ENCODE measurements at regions not wholly inside any gene's neighbourhood (a gene's known extent, or its start where the extent isn't known, plus 50 kb on each side); places are given as distances from the start of the nearest gene placed in this dataset.

GRCh38 chr5:36377192-36377591 is 75.5 kb upstream of the RANBP3L start:
- H3K4me1 ChIP-seq = peaks cover 21% of the 10 kb centered on the region
- H3K36me3 ChIP-seq = no peaks in the 10 kb centered on the region
- DNase-seq (ENCODE audit: low spot score in 2 of 2) = no peak
- no peaks in the 10 kb centered on the region for H3K27me3 ChIP-seq
- WGBS = 81% methylated on average over 2 of the region's 2 CpGs
- TF ChIP-seq POLR2A (IDR thresholded peaks at IDR 0.05) (no peak), CTCF (IDR thresholded peaks at IDR 0.05) (no peak), EP300 (IDR thresholded peaks at IDR 0.05) (no peak), POLR2AphosphoS5 (IDR thresholded peaks at IDR 0.05) (no peak)
- no peak overlapping the region for H3K27ac ChIP-seq
- H3K9me3 ChIP-seq = no peaks in the 10 kb centered on the region
- no peak overlapping the region for H3K4me3 ChIP-seq

DNA sequence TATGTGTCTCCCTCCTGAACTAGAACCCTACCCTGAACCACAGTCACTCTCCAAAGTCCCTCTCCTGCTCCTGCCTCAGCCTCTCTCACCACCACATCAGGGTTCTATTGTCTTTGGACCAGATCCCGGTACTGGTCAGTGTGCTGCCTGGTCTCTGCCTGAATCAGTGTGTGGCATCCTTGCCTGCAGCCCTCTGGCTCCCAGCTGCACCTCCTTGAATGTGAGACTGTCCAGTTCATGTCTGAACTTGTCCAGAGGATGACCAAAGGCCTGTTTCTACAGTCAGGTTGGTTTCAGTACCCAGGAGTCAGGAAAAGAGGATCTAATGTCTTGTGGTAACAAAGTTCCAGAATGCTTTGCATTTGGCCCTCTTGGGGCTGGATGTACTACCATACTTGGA is 76.8 kb upstream of the RANBP3L start:
- 100% methylated on average over 1 of the region's 1 CpG for WGBS
- Histone ChIP-seq H3K27me3 (no peaks in the 10 kb centered on the region), H3K27ac (no peak overlapping the region), H3K4me1 (peaks cover 12% of the 10 kb centered on the region), H3K36me3 (no peaks in the 10 kb centered on the region), H3K4me3 (no peak overlapping the region), H3K9me3 (no peaks in the 10 kb centered on the region)
- no peak for TF ChIP-seq EP300 (IDR thresholded peaks at IDR 0.05)
- no peak for TF ChIP-seq CTCF (IDR thresholded peaks at IDR 0.05)
- TF ChIP-seq POLR2AphosphoS5 (IDR thresholded peaks at IDR 0.05) = no peak
- TF ChIP-seq POLR2A (IDR thresholded peaks at IDR 0.05) = no peak
- no peak for DNase-seq (ENCODE audit: low spot score in 2 of 2)

GRCh38 chr5:36382890-36383289 is 81.2 kb upstream of the RANBP3L start:
- Histone ChIP-seq H3K36me3 (no peaks in the 10 kb centered on the region), H3K4me1 (no peaks in the 10 kb centered on the region), H3K4me3 (no peak overlapping the region), H3K27me3 (no peaks in the 10 kb centered on the region), H3K9me3 (no peaks in the 10 kb centered on the region), H3K27ac (no peak overlapping the region)
- TF ChIP-seq EP300 (IDR thresholded peaks at IDR 0.05) (no peak), CTCF (IDR thresholded peaks at IDR 0.05) (no peak), POLR2A (IDR thresholded peaks at IDR 0.05) (no peak), POLR2AphosphoS5 (IDR thresholded peaks at IDR 0.05) (no peak)
- DNase-seq (ENCODE audit: low spot score in 2 of 2) = no peak
- WGBS = 73% methylated on average over 2 of the region's 2 CpGs

GRCh38 chr5:36383942-36384341 is 82.2 kb upstream of the RANBP3L start:
- no peak for DNase-seq (ENCODE audit: low spot score in 2 of 2)
- H3K27ac ChIP-seq = no peak overlapping the region
- TF ChIP-seq POLR2AphosphoS5 (IDR thresholded peaks at IDR 0.05) (no peak), POLR2A (IDR thresholded peaks at IDR 0.05) (no peak), CTCF (IDR thresholded peaks at IDR 0.05) (no peak)
- H3K4me1 ChIP-seq = no peaks in the 10 kb centered on the region
- 70% methylated on average over 5 of the region's 5 CpGs for WGBS
- H3K4me3 ChIP-seq = no peak overlapping the region
- no peaks in the 10 kb centered on the region for H3K27me3 ChIP-seq
- H3K36me3 ChIP-seq = no peaks in the 10 kb centered on the region
- H3K9me3 ChIP-seq = no peaks in the 10 kb centered on the region

DNA sequence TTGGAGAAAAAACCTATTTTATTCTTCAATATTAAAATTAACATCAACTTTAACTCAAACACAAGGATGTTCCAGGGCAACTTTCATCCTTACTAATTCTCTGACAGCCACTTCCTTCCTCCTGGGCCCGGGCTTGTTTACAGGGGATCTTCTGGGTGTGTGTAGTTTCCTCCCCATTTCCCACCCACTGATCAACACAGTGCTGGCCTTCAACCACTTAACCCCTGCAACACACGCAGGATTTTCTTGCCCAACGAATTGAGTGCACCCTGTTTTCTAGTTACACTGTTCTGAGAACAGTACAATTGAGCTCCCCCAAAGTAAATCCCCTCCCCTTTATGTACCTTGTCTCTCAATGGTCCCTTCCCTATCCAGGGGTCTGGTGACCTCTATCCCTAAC is 83.1 kb upstream of the RANBP3L start:
- Histone ChIP-seq H3K27me3 (no peaks in the 10 kb centered on the region), H3K4me3 (no peak overlapping the region), H3K27ac (no peak overlapping the region), H3K4me1 (no peaks in the 10 kb centered on the region), H3K36me3 (no peaks in the 10 kb centered on the region), H3K9me3 (no peaks in the 10 kb centered on the region)
- no peak for DNase-seq (ENCODE audit: low spot score in 2 of 2)
- WGBS = 64% methylated on average over 3 of the region's 3 CpGs
- TF ChIP-seq POLR2A (IDR thresholded peaks at IDR 0.05) = no peak
- TF ChIP-seq EP300 (IDR thresholded peaks at IDR 0.05) = no peak
- TF ChIP-seq CTCF (IDR thresholded peaks at IDR 0.05) = no peak

Measured in suprapubic skin (tissue), 4 donors.